Midbrain (tissue), 1 donor: ENCODE measurements at regions not wholly inside any gene's neighbourhood (a gene's known extent, or its start where the extent isn't known, plus 50 kb on each side); places are given as distances from the start of the nearest gene placed in this dataset.
A peak's percentile ranks its signal among the peaks of the same experiment; 100 is the strongest.
"Not testable (repeated sequence)": the region's sequence is repeated elsewhere in the genome, so short reads cannot be mapped to it uniquely, and the experiment has no call there.

Source experiments
- DNase-seq: peaks from one replicate; lab custom pipeline; 2025; lab: John Stamatoyannopoulos, UW

DNA sequence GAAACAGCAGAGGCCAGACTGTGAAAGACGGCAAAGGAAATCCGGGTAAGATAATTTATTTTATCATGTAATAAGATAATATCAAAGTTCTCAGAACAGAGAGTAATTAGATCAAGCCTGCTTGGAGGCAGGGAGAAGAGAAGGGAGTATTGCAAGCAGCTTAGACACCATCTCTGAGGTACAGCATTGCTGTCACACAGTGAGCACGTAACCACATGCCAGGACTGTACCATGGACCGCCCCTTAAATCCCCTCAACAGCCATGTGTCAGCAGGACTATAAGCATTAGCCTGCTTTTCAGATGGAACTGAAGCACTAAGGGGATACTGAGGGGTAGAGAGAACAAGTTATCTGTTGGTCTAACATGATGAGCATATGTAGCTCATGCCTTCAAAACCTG is 141.5 kb downstream of the C6orf118 start:
- no peak for DNase-seq

DNA sequence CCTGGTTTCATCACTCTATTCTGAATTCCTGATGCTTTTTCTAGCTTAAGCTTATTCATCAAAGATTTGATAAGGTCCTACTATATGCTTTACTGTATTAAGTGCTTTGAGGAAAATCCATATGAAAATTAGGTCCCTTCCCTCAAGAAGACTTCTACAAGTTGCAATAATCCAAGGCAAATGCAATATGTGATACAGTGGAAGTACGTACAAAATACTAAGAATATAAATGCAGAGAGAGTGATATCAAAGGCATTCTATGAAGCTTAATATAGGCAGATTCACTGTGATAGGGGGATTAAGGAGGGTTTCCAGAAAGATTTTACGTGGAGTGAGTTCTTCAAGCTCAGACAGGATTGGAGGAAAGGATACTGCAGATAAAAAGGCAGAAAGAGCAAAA is 142.1 kb downstream of the C6orf118 start:
- DNase-seq: no peak

DNA sequence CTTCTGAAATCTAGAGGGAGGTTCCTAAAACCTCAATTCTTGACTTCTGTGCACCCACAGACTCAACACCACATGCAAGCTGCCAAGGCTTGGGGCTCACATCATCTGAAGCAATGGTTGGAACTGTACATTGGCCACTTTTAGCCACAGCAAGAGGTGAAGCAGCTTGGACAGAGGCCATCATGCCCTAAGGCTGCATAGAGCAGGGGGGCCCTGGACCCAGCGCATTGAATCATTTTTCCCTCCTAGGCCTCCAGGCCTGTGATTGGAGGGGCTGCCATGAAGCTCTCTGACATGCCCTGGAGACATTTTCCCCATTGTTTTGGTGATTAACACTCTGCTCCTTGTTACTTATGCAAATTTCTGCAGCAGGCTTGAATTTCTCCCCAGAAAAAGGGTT is 145.9 kb downstream of the C6orf118 start:
- no peak for DNase-seq

DNA sequence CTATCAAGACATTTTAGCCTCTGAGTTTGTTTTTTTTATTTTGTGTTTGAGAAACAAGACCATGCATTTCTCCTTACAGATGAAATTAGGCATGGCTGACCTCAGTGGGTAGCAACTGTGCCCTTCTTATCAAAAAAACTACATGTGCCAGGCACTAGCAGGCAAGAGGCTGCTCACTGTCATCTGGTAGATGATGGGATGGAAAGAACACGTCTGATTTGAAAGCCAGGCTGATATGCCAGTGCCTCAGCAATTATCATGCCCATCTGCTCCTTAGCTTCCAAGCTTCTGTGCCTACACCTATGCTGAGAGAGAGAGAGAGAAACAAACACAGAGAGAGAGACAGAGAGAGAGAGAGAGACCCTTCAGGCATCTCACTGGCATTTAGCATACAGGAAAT is 149.9 kb downstream of the C6orf118 start:
- no peak for DNase-seq

- peak; percentile 33 for DNase-seq
Observed at GRCh38 chr6:165146456-165146855, 162.9 kb downstream of the C6orf118 start.

DNA sequence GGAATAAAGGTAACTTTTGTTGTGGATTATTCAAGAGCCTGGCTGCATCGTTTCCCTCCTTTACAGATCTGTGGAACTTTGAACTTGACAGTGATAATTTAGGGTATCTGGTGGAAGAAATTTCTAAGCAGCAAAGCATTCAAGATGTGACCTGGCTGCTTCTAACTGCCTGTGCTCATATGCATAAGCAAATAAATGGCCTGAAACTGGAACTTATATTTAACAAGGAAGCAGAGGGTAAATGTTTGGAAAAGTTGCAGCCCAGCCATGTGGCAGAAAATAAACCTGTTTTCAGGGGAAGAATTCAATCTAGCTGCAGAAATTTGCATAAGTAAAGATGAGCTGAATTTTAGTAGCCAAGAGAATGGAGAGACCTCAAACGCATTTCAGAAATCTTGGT is 173.5 kb downstream of the C6orf118 start:
- no peak for DNase-seq

- DNase-seq: no peak
Observed at GRCh38 chr6:165129086-165129485, 180.3 kb downstream of the C6orf118 start.

GRCh38 chr6:165127743-165128142 is 181.7 kb downstream of the C6orf118 start:
- DNase-seq: not testable (repeated sequence)

DNA sequence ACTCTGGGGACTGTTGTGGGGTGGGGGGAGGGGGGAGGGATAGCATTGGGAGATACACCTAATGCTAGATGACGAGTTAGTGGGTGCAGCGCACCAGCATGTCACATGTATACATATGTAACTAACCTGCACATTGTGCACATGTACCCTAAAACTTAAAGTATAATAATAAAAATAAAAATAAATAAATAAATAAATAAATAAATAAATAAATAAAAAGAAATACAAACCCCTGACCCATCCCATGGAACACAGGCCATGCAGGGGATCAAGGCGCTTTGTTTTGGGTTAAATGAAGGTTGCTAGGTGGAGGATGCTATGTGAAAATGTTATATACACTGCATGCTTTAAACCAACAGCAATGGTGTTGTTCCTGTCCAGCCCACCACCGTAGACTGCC is 184.7 kb downstream of the C6orf118 start:
- not testable (repeated sequence) for DNase-seq

GRCh38 chr6:165119231-165120020 is 190.0 kb downstream of the C6orf118 start:
- DNase-seq: no peak

DNA sequence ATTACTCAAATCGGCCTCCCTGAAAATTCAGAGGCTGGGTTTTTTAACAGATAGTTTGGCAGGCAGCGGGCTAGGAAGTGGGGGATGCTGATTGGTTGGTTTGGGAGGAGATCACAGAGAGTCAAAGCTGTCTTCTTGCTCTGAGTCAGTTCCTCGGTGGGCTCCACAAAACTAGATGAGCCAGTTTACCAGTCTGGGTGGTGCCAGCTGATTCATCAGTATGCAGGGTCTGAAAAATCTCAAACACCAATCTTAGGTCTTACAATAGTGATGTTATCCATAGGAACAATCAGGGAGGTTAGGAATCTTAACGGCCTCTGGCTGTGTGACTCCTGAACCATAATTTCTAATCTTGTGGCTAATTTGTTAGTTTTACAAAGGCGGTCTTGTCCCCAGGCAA is 190.7 kb downstream of the C6orf118 start:
- DNase-seq: no peak

DNA sequence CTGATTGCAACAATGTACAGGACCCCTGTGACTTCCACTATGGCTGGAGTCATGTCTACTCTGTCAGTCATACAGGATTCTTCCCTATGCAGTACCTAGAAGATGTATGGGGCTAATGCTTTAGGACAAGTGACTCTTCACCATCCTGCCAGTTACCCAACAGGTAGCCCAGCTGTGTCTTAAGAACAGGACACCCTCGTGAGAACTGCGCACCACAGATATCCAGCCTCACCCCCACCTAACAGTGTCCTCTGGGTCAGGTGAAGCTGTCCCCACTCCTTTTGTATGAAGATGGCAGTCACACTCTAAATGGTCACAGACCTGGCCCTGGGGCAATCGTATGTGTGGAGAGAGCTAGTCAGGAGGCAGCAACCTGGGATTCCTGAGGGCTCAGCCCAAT is 191.6 kb downstream of the C6orf118 start:
- no peak for DNase-seq

- no peak for DNase-seq
Observed at GRCh38 chr6:165117121-165117520, 192.3 kb downstream of the C6orf118 start.

DNA sequence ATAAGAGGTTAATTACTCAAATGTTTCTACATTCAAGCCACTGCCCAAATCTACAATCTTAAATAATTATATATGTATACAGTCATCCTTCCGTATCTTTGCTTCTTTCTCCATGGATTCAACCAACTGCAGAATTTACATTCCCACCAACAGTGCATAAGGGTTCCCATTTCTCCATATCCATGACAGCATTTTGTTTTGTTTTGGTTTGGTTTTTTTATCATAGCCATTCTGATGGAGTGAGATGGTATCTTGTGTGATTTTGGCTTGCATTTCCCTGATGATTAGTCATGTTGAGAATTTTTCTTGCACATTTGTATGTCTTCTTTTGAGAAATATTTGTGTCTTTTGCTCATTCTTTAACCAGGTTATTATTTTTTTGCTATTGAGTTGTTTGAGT is 198.5 kb downstream of the C6orf118 start:
- no peak for DNase-seq

DNA sequence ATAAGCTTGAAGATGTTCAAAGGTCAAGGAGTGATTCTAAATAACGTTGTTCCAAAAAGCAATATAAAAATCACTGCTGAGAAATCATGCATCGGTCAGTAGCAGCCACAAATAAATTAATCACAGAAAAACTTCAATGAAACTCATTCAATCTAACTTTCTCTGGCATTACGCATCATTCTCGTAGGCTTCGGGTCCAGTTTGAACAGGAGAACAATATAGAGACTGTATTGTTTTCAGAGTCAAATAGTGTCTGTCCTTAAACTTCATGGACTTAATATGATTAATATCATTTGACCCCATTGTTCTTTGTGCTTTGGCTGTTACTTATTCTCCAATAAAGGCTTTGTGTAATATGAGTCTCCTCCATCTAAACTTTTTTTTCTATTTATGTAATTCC is 200.4 kb downstream of the C6orf118 start:
- DNase-seq: no peak

DNA sequence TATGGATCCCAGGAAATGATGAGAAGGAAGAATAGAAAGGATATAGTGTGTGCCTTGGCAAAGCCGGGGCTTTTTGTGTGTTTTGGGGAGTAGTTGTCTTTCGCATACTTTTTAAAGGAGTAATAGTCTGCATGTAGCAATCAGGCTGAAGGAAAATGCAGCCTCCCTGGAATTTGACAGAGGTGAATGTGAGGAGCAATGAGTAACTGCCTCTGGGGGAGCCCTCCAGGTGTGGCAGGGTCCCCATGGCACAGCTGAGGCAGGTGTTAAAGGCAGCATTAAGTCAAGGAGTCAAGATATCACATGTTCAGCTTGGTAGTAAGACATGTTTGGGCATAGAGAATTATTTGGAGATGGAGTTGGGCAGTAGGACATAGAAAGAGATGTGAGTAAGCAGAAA is 203.1 kb downstream of the C6orf118 start:
- no peak for DNase-seq

- DNase-seq: no peak
Observed at GRCh38 chr6:165098165-165098564, 211.2 kb downstream of the C6orf118 start.

DNA sequence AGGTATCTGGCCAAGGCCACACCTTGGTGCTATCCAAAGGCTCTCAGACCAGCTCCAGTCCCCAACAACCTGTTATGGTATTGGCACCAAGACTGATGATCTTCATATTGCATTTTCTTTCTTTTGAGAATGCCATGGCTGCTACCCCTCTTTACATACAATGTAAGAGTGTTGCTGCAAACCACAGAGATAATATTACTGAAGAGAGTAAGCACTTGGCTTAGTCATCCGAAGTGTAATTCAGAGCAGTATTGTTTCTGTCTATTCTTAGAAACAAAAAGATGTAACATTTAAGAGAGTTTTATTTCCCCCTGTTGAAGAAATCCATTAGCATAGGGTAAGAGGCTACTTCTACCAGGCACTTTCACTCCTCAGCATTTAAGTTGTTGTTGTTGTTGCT is 212.5 kb downstream of the C6orf118 start:
- DNase-seq: no peak

DNA sequence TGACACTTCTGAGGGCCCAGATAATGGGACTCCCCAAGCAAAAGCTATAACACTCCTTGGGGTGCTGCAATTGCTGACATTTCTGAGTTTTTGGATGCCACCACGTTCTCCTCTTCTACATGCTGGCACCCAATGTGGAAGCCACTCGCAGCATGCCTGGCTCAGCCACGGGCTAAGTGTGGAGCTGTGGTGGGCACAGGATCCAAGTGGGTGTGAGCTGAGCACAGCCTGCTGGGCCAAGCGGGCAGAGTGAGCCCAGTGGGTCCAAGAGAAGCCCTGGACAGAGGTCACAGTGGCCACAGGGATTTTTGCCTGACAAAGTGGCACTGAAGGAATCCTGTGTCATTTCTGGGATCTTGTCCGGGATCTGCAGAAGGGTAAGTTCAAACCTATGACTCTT is 213.2 kb downstream of the C6orf118 start:
- no peak for DNase-seq

GRCh38 chr6:165092881-165093595 is 216.4 kb downstream of the C6orf118 start:
- DNase-seq: no peak

DNA sequence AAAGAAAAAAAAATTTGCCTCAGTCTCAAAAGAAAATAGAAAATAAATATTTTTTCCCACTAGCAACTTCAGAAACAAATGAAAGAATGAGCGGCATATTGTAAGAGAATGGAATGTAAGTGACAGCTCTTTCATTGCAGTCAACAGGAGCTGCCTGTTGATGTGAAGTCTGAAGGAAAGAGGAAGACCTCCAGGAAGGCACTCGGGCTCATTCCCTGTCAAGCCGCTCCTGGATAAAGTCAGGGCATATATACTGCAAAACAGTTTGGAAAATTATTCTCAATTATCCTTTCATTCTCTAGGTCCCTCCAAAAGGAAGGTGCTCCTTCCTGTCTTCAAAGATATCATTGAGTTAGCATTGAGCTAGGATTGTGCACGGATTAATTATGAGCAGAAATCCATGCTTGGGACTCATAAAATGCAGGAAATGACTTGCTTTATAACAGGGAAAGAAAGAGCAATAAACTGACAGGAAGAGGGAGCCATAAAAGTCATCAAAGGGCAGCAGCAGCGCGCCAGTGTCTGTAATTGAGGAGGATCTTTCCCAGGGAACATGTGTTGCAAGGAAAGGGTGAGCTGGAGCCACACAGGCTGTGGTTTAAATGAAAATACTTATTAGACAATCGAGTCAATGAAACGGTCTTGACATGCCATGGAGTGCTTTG is 218.2 kb downstream of the C6orf118 start:
- no peak for DNase-seq

DNA sequence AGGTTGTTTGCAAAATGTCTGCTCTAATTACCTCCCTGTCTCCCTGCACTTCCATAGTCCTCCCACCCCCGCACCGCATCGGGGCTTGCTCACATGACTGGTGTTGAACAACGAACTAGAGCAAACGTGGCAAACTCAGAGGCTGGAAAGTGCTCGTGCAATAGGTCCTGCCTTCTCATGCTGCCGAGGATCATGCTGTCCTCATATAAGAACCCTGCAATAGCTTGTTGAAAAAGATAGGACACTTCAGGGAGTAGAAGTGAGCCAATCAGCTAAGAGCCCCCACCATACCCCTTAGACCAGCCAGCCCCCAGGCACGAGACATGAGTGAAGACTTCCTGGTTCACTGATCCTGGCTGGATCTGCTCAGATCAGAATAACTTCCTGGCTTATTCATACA is 219.2 kb downstream of the C6orf118 start:
- no peak for DNase-seq

DNA sequence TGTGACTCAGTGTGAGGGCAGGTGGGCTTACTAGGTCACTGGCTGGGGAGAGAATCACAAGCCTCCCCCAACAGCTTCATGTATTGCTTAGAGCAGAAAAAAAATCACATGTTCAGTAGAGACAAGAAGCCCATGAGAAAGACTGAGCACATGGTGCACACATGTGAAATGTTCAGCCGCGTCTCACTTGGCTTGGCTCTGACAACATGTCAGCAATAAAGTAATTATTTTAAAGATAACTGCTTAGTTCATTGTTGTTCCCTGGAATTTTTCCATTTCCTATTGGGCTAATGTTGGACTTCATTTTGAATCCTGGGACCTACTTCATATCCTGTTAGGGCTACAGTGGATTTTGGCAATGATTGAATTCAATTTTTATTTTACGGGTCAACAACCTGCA is 222.6 kb downstream of the C6orf118 start:
- no peak for DNase-seq
